ENCODE measurements at regions not wholly inside any gene's neighbourhood (a gene's known extent, or its start where the extent isn't known, plus 50 kb on each side); places are given as distances from the start of the nearest gene placed in this dataset.

- TF ChIP-seq CTCF (IDR thresholded peaks at IDR 0.05) (no peak), POLR2A (IDR thresholded peaks at IDR 0.05) (no peak)
These were observed 338.3 kb upstream of the KIF2A start for GRCh38 chr5:61967681-61968080.

Data from vagina (tissue), 2 donors.